GM12873 (cell line): ENCODE measurements at regions not wholly inside any gene's neighbourhood (a gene's known extent, or its start where the extent isn't known, plus 50 kb on each side); places are given as distances from the start of the nearest gene placed in this dataset.

Source experiments
- TF ChIP-seq, protein P1 (sequence below): IDR thresholded peaks from 2 replicates; pipeline ENCODE4 v1.5.1; 2012; ENCODE audit warnings: low read depth, mild to moderate bottlenecking, moderate library complexity, low read length, control low read depth; ENCODE audit not compliant: insufficient read depth; ENCODE audit errors: missing control alignments

DNA sequence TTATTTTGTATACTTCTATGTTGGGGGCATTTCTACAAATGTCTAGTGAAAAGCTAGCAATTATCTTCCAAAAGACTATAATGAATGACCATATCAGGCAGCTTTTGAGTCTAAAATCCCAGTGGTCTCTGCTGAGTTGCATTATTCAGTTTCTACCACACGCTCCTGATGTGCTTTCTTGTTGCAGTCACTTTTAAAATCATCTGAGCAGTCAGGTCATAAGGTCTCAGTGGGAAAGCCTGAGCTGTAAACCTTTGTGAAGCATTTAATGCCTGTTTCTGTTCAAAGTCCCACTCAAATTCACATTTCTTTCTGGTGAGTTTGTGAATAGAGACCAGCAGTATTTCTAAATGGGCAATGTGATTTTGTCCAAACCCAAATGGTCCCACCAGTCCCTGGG, 1681.5 kb downstream of the HACE1 start:
- TF ChIP-seq, protein P1, sequence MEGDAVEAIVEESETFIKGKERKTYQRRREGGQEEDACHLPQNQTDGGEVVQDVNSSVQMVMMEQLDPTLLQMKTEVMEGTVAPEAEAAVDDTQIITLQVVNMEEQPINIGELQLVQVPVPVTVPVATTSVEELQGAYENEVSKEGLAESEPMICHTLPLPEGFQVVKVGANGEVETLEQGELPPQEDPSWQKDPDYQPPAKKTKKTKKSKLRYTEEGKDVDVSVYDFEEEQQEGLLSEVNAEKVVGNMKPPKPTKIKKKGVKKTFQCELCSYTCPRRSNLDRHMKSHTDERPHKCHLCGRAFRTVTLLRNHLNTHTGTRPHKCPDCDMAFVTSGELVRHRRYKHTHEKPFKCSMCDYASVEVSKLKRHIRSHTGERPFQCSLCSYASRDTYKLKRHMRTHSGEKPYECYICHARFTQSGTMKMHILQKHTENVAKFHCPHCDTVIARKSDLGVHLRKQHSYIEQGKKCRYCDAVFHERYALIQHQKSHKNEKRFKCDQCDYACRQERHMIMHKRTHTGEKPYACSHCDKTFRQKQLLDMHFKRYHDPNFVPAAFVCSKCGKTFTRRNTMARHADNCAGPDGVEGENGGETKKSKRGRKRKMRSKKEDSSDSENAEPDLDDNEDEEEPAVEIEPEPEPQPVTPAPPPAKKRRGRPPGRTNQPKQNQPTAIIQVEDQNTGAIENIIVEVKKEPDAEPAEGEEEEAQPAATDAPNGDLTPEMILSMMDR: no peak

DNA sequence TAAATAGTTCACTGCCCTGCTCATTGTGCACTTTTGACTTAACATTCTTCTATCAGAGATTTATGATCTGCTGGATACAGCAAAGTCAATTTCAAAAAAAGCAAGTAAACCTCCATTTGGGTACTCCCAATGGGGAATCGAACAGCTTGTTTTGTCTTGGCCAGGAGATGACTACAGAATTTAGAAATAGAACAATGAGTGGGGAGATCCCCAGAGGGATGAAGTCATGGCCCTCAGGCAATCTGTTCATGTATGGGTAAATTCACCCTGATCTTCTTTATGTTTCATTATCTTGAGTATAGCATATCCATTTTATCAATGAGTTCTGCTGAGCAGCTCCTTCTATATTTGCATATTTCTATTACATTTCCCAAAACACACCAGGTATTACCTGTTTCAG, 1681.9 kb downstream of the HACE1 start:
- TF ChIP-seq, protein P1: no peak

DNA sequence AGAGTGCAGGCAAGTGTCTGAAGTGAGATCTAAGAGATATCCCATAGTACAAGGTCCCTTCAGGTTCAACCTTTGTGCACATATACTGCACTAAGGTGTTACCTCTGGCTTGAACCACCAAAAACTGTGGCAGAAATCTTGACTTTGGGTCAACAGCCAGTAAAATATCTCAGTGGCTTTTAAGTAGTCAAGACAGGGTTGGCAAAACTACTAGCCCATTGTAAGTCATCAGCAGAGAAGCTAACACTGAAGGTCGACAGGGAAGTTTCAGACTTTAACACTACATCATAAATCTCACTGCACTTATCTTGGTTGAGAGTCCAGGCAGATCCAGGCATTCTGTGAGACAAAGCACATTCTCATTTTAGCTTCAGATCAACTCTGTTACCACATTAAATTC, 1684.7 kb downstream of the HACE1 start:
- TF ChIP-seq, protein P1: no peak

DNA sequence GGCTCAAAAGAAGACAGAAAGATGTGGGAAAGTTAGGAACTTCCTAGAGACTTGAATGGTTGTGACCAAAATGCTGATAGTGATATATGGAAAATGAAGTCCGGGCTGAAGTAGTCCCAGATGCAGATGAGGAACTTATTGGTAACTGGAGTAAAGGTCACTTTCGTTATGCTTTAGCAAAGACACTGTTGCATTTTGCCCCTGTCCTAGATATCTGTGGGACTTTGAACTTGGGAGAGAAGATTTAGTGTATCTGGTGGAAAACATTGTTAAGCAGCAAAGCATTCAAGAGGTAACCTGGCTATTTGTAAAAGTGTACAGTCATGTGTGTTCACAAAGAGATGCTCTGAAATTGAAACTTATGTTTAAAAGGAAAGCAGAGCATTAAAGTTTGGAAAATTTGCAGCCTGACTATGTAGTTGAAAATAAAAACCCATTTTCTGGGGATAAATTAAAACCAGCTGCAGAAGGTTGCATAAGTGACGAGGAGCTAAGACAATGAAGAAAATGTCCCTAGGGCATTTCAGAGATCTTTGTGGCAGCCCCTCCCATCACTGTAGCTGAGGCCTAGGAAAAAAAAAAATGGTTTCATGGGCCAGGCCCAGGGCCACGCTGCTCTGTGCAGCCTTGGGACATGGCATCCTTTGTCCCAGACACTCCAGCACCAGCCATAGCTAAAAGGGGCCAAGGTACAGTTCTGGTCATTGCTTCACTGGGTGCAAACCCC, 1692.2 kb downstream of the HACE1 start:
- TF ChIP-seq, protein P1: no peak

DNA sequence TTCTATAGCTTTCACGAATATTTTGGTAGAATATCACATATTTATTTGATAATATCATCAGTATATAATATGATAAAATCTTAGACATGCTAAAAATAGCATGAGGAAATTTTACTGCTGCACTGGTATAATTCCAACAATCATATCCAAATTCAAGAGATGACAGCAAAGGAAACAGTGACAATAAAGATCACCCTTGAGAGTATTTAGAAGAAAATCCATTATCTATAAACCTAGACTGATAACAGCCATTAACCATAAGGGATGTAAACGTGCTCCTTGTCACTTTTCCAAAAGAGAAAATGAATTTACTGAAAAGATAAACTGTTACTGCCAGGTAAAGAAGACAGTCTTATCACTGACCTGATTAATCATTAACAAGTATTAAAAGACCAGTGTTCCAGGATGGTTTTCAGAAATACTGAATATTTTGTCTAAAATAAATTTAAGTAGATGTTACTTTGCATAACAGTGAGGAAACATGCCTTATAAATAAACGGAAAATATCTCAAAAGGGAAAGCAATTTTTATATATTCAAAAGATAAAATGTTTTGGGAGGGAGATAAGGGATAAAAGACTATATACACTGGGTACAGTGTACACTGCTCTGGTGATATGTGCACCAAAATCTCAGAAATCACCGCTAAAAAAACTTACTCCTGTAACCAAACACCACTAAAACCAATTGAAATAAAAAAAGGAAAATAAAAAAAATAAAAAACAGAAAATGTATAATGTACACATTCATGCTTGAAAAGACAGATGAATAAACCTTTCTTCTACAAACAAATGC, 1704.7 kb downstream of the HACE1 start:
- TF ChIP-seq, protein P1: no peak

DNA sequence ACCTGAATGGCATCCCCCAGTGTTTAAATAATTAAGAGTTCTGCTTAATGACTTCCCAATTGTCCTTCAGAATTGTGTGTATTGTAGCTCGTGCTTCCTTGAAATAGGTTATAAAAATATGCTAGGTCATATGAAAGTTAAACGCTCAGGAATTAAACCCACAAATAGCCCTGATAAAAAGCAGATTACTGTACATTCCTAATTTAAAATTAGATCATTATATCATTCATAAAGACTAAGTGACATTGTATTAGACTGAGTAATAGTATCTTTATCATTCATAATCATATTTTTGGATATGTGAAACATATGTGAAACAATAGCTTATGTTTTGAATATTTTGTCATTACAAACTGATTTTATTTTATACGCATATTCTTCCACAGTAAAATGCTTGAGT, 1706.7 kb downstream of the HACE1 start:
- TF ChIP-seq, protein P1: no peak

DNA sequence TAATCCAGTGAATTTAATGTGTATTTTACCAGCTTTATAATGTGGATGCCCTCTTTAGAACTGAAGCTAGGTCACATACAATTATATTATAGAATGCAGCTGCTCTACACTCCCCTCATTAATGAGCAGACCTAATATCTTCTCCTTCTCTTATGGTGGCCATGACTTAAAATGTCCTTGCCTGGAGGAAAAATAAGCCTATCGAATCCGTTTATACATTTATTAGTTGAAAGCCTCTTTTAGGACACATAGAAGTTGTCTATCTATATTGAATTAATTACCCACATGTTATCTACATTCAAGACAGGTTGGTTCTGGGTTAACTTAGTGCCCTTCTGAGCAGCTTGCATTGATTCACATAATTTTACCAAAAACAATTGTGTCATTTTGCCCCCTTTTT, 1716.8 kb downstream of the HACE1 start:
- TF ChIP-seq, protein P1: no peak
